ENCODE measurements at regions not wholly inside any gene's neighbourhood (a gene's known extent, or its start where the extent isn't known, plus 50 kb on each side); places are given as distances from the start of the nearest gene placed in this dataset.

- Histone ChIP-seq H3K14ac (replicated peaks; ENCODE audit: low read depth, low read length) (no peak overlapping the region), H3K27ac (ENCODE audit: insufficient read depth, low read length) (no peak overlapping the region), H2AFZ (replicated peaks; ENCODE audit: low read length, poor library complexity) (peak overlapping the region; percentile 3), H3K36me3 (ENCODE audit: control insufficient read depth, insufficient read depth, low read length) (no peaks in the 10 kb centered on the region), H3K18ac (ENCODE audit: low read depth, low read length) (no peak overlapping the region), H4K5ac (ENCODE audit: low read depth, low read length) (no peak overlapping the region), H2BK20ac (ENCODE audit: low read depth, low read length) (no peak overlapping the region), H4K8ac (ENCODE audit: low read depth in 2 of 2, low read length in 2 of 2) (no peak overlapping the region), H3K4me2 (ENCODE audit: low read depth, low read length) (no peak overlapping the region), H2BK15ac (ENCODE audit: low read depth, low read length) (no peak overlapping the region), H3K9me3 (ENCODE audit: control insufficient read depth, insufficient read depth, low read length) (no peaks in the 10 kb centered on the region), H2BK5ac (ENCODE audit: low read depth, low read length, poor library complexity, severe bottlenecking) (no peak overlapping the region), H3K4me1 (ENCODE audit: control insufficient read depth, insufficient read depth, low read length) (no peaks in the 10 kb centered on the region), H3K9me1 (ENCODE audit: insufficient read depth, low read length) (no peaks in the 10 kb centered on the region), H3K9ac (ENCODE audit: low read depth, low read length) (no peak overlapping the region), H3K4ac (ENCODE audit: low read depth, low read length) (no peak overlapping the region), H2AK9ac (replicated peaks; ENCODE audit: low read depth, low read length, poor library complexity) (no peak overlapping the region), H4K91ac (ENCODE audit: insufficient read depth, low read depth, low read length) (no peak overlapping the region), H2BK120ac (ENCODE audit: low read depth, low read length) (no peak overlapping the region), H4K20me1 (ENCODE audit: insufficient read depth, low read length) (no peaks in the 10 kb centered on the region), H3K4me3 (ENCODE audit: insufficient read depth, low read depth, low read length) (no peak overlapping the region), H3K27me3 (ENCODE audit: control insufficient read depth, insufficient read depth, low read length) (no peaks in the 10 kb centered on the region; the same call in 1 of the 2 replicates), H3K79me1 (ENCODE audit: low read depth in 1 of 2, low read length in 2 of 2) (no peaks in the 10 kb centered on the region), H3K56ac (ENCODE audit: extremely low read depth, insufficient read depth, low read length) (no peak overlapping the region), H3K23ac (ENCODE audit: low read depth, low read length) (no peak overlapping the region), H2AK5ac (ENCODE audit: low read depth, low read length) (no peak overlapping the region; the same call in 1 of the 2 replicates)
- ATAC-seq (ENCODE audit: low read depth): no peak
- intact Hi-C loops (cut with micrococcal nuclease): no loop called here
- TF ChIP-seq FOS (IDR thresholded peaks at IDR 0.05; ENCODE audit: low read depth, low read length): no peak
- no peak for TF ChIP-seq SMC3 (IDR thresholded peaks at IDR 0.05; ENCODE audit: low read depth, low read length)
- TF ChIP-seq USF2 (IDR thresholded peaks at IDR 0.05; ENCODE audit: low read depth, low read length): no peak
- no peak for TF ChIP-seq NFE2L2 (IDR thresholded peaks at IDR 0.05; ENCODE audit: low read depth, low read length)
- TF ChIP-seq ELK1 (IDR thresholded peaks at IDR 0.05; ENCODE audit: borderline replicate concordance, low read depth, low read length): no peak
- TF ChIP-seq BHLHE40 (IDR thresholded peaks at IDR 0.05; ENCODE audit: low read depth, low read length): no peak
- TF ChIP-seq MAZ (IDR thresholded peaks at IDR 0.05; ENCODE audit: borderline replicate concordance, low read depth, low read length): no peak
- TF ChIP-seq RFX5 (IDR thresholded peaks at IDR 0.05; ENCODE audit: low read depth, low read length): no peak
- no peak for TF ChIP-seq RCOR1 (IDR thresholded peaks at IDR 0.05; ENCODE audit: insufficient replicate concordance, low read length)
- TF ChIP-seq RAD21 (IDR thresholded peaks at IDR 0.05; ENCODE audit: low read length): no peak
- TF ChIP-seq CTCF (conservative IDR thresholded peaks at IDR 0.05; ENCODE audit: low read depth, low read length): no peak
- no peak for TF ChIP-seq MAFK (IDR thresholded peaks at IDR 0.05; ENCODE audit: low read depth, low read length)
- TF ChIP-seq MXI1 (IDR thresholded peaks at IDR 0.05; ENCODE audit: borderline replicate concordance, low read depth, low read length): no peak
- TF ChIP-seq CHD1 (IDR thresholded peaks at IDR 0.05; ENCODE audit: low read depth, low read length): no peak
- TF ChIP-seq CEBPB (IDR thresholded peaks at IDR 0.05; ENCODE audit: low read depth, low read length): no peak
- TF ChIP-seq POLR2A (IDR thresholded peaks at IDR 0.05; ENCODE audit: low read depth, low read length): no peak
- no peak for DNase-seq
- WGBS, 2 experiments (ENCODE audit: extremely low coverage in 2 of 2, insufficient read length in 1 of 2): 92% methylated on average over 2 of the region's 6 CpGs; no CpG with 5 or more reads in 1 of the 2 experiments
- in situ Hi-C loops (cut with MboI; ENCODE audit: low sequenced_read_pairs): no loop called here
- ChIA-PET CTCF (no interaction called here), POLR2A (ENCODE audit: unreplicated experiment) (no interaction called here)
- BruUV-seq (replicated peaks): no TSS peak
- dilution Hi-C loops (cut with HindIII; ENCODE audit: low sequenced_read_pairs, unreplicated experiment): no loop called here
Measured at GRCh38 chr7:46881507-46882127, 700.3 kb downstream of the TNS3 start.

All from IMR-90 (cell line).